OCI-LY1 (cell line): ENCODE measurements at regions not wholly inside any gene's neighbourhood (a gene's known extent, or its start where the extent isn't known, plus 50 kb on each side); places are given as distances from the start of the nearest gene placed in this dataset.

Source experiments
- H2AFZ ChIP-seq: fragments of 200-600 bp; sonication (generic), shearing (Covaris generic); 2 replicates; pipeline ENCODE4 v1.6.0; 2014; ENCODE audit warnings: antibody characterized with exemption, mild to moderate bottlenecking, low read length
- H3F3A ChIP-seq: fragments of 200-600 bp; sonication (generic), shearing (Covaris generic); 2 replicates; pipeline ENCODE4 v1.6.0; 2014; ENCODE audit warnings: mild to moderate bottlenecking, antibody characterized with exemption, low read length, moderate library complexity; ENCODE audit not compliant: insufficient read depth
- H3K27ac ChIP-seq: fragments of 200-600 bp; sonication (generic); 2 replicates; pipeline ENCODE4 v1.5.1; 2014; ENCODE audit warnings: low read length, mixed run types, mild to moderate bottlenecking, low read depth; ENCODE audit not compliant: poor library complexity, severe bottlenecking
- H3K27me3 ChIP-seq: fragments of 200-600 bp; sonication (generic); 2 replicates; pipeline ENCODE4 v1.6.0; 2014; ENCODE audit warnings: antibody characterized with exemption, mild to moderate bottlenecking, low read length, moderate library complexity; ENCODE audit not compliant: insufficient read depth
- H3K36me3 ChIP-seq: fragments of 200-600 bp; sonication (generic); 2 replicates; pipeline ENCODE4 v1.6.1; 2014; ENCODE audit warnings: mild to moderate bottlenecking, antibody characterized with exemption, low read length, moderate library complexity, mixed read lengths; ENCODE audit not compliant: insufficient read depth
- H3K4me1 ChIP-seq: fragments of 200-600 bp; sonication (generic); 2 replicates; pipeline ENCODE4 v1.5.1; 2014; ENCODE audit warnings: mild to moderate bottlenecking, low read length, moderate library complexity; ENCODE audit not compliant: insufficient read depth, severe bottlenecking
- H3K4me2 ChIP-seq: fragments of 200-600 bp; sonication (generic), shearing (Covaris generic); 2 replicates; pipeline ENCODE4 v1.6.1; 2014; ENCODE audit warnings: low read length
- H3K4me3 ChIP-seq: fragments of 200-600 bp; sonication (generic); 2 replicates; pipeline ENCODE4 v1.5.1; 2014; ENCODE audit warnings: low read length, low read depth, mild to moderate bottlenecking, mixed read lengths; ENCODE audit not compliant: poor library complexity, severe bottlenecking
- H3K79me2 ChIP-seq: fragments of 200-600 bp; shearing (Covaris generic); 2 replicates; pipeline ENCODE4 v1.6.1; 2016; ENCODE audit warnings: mixed run types, low read length, mixed read lengths; ENCODE audit not compliant: insufficient read depth
- H3K9ac ChIP-seq: fragments of 200-600 bp; sonication (generic), shearing (Covaris generic); 2 replicates; pipeline ENCODE4 v1.6.1; 2014; ENCODE audit warnings: mild to moderate bottlenecking, low read length, mixed read lengths
- H3K9me2 ChIP-seq: fragments of 200-600 bp; sonication (generic), shearing (Covaris generic); 2 replicates; pipeline ENCODE4 v1.6.1; 2014; ENCODE audit warnings: low read depth, mild to moderate bottlenecking, low read length, mixed read lengths
- H3K9me3 ChIP-seq: fragments of 200-600 bp; shearing (Covaris generic); 2 replicates; pipeline ENCODE4 v1.6.1; 2014; ENCODE audit warnings: low read length, mixed read lengths
- H4K20me1 ChIP-seq: fragments of 200-600 bp; sonication (generic), shearing (Covaris generic); 2 replicates; pipeline ENCODE4 v1.6.0; 2016; ENCODE audit warnings: mild to moderate bottlenecking, low read length; ENCODE audit not compliant: insufficient read depth
- CTCF ChIP-seq: fragments of 200-600 bp; sonication (generic), shearing (Covaris generic); IDR thresholded peaks from 2 replicates; pipeline ENCODE4 v1.5.1; 2017; ENCODE audit warnings: mild to moderate bottlenecking, antibody characterized with exemption, low read length, moderate library complexity, mixed read lengths
- EZH2 ChIP-seq: fragments of 200-600 bp; sonication (generic), shearing (Covaris generic); IDR thresholded peaks from 2 replicates; pipeline ENCODE4 v1.8.0; 2017; ENCODE audit warnings: borderline replicate concordance, mixed run types, mild to moderate bottlenecking, antibody characterized with exemption, low read length, moderate library complexity, mixed read lengths

GRCh38 chr1:147388969-147389368 lies 146.5 kb downstream of the CHD1L start:
- no peak overlapping the region for H2AFZ ChIP-seq
- no peak for TF ChIP-seq EZH2
- TF ChIP-seq CTCF, result no peak
- no peaks in the 10 kb centered on the region for H3K9me3 ChIP-seq
- no peak overlapping the region for H3K27ac ChIP-seq
- H3K4me1 ChIP-seq, result no peaks in the 10 kb centered on the region
- no peaks in the 10 kb centered on the region for H3K79me2 ChIP-seq
- no peak overlapping the region for H3K9ac ChIP-seq
- no peaks in the 10 kb centered on the region for H3K9me2 ChIP-seq
- H3K36me3 ChIP-seq, result no peaks in the 10 kb centered on the region
- no peaks in the 10 kb centered on the region for H4K20me1 ChIP-seq
- no peak overlapping the region for H3K4me2 ChIP-seq
- H3K27me3 ChIP-seq, result no peaks in the 10 kb centered on the region
- no peaks in the 10 kb centered on the region for H3F3A ChIP-seq
- no peak overlapping the region for H3K4me3 ChIP-seq

- no peaks in the 10 kb centered on the region for H3F3A ChIP-seq
- no peak overlapping the region for H2AFZ ChIP-seq
- peak; percentile 70 for TF ChIP-seq CTCF
- TF ChIP-seq EZH2, result no peak
- H3K79me2 ChIP-seq, result no peaks in the 10 kb centered on the region
- H3K27me3 ChIP-seq, result no peaks in the 10 kb centered on the region
- no peaks in the 10 kb centered on the region for H3K4me1 ChIP-seq
- H3K9me2 ChIP-seq, result no peaks in the 10 kb centered on the region
- H3K36me3 ChIP-seq, result no peaks in the 10 kb centered on the region
- no peak overlapping the region for H3K27ac ChIP-seq
- H4K20me1 ChIP-seq, result no peaks in the 10 kb centered on the region
- H3K4me3 ChIP-seq, result no peak overlapping the region
- H3K4me2 ChIP-seq, result no peak overlapping the region
- H3K9me3 ChIP-seq, result no peaks in the 10 kb centered on the region
- no peak overlapping the region for H3K9ac ChIP-seq
Observed at GRCh38 chr1:147389532-147390184, 147.2 kb downstream of the CHD1L start.

GRCh38 chr1:147390185-147390542 lies 147.7 kb downstream of the CHD1L start:
- no peak overlapping the region for H2AFZ ChIP-seq

More at GRCh38 chr1:147390185-147390542, 147.7 kb downstream of the CHD1L start:
- H3K9me3 ChIP-seq, result no peaks in the 10 kb centered on the region
- no peaks in the 10 kb centered on the region for H3K9me2 ChIP-seq
- no peak overlapping the region for H3K4me3 ChIP-seq
- no peak for TF ChIP-seq CTCF
- TF ChIP-seq EZH2, result no peak
- no peak overlapping the region for H3K4me2 ChIP-seq
- no peaks in the 10 kb centered on the region for H3K36me3 ChIP-seq
- H3K79me2 ChIP-seq, result no peaks in the 10 kb centered on the region
- H3K27ac ChIP-seq, result no peak overlapping the region
- no peaks in the 10 kb centered on the region for H3F3A ChIP-seq
- no peak overlapping the region for H3K9ac ChIP-seq
- H3K27me3 ChIP-seq, result no peaks in the 10 kb centered on the region
- no peaks in the 10 kb centered on the region for H4K20me1 ChIP-seq
- H3K4me1 ChIP-seq, result no peaks in the 10 kb centered on the region
